ENCODE measurements at regions not wholly inside any gene's neighbourhood (a gene's known extent, or its start where the extent isn't known, plus 50 kb on each side); places are given as distances from the start of the nearest gene placed in this dataset.

DNA sequence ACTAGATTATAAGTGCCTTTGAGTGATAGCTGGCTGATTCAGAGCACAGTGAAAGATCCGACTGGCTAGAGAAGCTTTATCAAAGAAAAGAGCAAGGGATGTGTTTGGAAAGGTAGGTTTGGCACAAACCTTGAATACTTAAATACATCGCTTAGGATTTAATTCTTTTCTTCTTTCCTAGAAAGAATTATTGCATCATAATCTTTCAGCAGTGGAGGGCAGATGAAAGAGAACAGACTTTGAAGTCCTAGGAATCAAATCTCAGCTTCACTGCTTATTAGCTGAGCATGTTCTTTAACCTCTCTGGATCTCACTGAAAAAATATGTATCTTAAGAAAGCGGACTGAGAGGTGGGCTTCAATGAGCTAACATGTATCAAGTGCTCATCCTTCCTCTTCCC lies 122.8 kb downstream of the ZNF365 start:
- TF ChIP-seq EP300 (IDR thresholded peaks at IDR 0.05; ENCODE audit: borderline replicate concordance in 1 of 2, low read depth in 1 of 2, low read length in 1 of 2) (no peak), POLR2AphosphoS5 (IDR thresholded peaks at IDR 0.05; ENCODE audit: low read depth, low read length) (no peak), GABPA (IDR thresholded peaks at IDR 0.05; ENCODE audit: low read depth) (no peak), EZH2phosphoT487 (IDR thresholded peaks at IDR 0.05; ENCODE audit: borderline replicate concordance, low read depth) (no peak), RFX5 (IDR thresholded peaks at IDR 0.05; ENCODE audit: low read length) (no peak)
- TF ChIP-seq, protein P1, sequence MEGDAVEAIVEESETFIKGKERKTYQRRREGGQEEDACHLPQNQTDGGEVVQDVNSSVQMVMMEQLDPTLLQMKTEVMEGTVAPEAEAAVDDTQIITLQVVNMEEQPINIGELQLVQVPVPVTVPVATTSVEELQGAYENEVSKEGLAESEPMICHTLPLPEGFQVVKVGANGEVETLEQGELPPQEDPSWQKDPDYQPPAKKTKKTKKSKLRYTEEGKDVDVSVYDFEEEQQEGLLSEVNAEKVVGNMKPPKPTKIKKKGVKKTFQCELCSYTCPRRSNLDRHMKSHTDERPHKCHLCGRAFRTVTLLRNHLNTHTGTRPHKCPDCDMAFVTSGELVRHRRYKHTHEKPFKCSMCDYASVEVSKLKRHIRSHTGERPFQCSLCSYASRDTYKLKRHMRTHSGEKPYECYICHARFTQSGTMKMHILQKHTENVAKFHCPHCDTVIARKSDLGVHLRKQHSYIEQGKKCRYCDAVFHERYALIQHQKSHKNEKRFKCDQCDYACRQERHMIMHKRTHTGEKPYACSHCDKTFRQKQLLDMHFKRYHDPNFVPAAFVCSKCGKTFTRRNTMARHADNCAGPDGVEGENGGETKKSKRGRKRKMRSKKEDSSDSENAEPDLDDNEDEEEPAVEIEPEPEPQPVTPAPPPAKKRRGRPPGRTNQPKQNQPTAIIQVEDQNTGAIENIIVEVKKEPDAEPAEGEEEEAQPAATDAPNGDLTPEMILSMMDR (IDR thresholded peaks at IDR 0.05): no peak
- TF ChIP-seq, protein P2, sequence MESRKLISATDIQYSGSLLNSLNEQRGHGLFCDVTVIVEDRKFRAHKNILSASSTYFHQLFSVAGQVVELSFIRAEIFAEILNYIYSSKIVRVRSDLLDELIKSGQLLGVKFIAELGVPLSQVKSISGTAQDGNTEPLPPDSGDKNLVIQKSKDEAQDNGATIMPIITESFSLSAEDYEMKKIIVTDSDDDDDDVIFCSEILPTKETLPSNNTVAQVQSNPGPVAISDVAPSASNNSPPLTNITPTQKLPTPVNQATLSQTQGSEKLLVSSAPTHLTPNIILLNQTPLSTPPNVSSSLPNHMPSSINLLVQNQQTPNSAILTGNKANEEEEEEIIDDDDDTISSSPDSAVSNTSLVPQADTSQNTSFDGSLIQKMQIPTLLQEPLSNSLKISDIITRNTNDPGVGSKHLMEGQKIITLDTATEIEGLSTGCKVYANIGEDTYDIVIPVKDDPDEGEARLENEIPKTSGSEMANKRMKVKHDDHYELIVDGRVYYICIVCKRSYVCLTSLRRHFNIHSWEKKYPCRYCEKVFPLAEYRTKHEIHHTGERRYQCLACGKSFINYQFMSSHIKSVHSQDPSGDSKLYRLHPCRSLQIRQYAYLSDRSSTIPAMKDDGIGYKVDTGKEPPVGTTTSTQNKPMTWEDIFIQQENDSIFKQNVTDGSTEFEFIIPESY (IDR thresholded peaks at IDR 0.05; ENCODE audit: borderline replicate concordance, low read depth): no peak

All from SK-N-SH (cell line).